M059J (cell line): ENCODE measurements at regions not wholly inside any gene's neighbourhood (a gene's known extent, or its start where the extent isn't known, plus 50 kb on each side); places are given as distances from the start of the nearest gene placed in this dataset.

Experiments used
- DNase-seq: peaks from one replicate; pipeline ENCODE4 v3.0.0-alpha.2; 2012; ENCODE audit warnings: low read depth

GRCh38 chr11:30155428-30155827 is 75.4 kb upstream of the FSHB start:
- no peak for DNase-seq

GRCh38 chr11:30159546-30159945 is 71.3 kb upstream of the FSHB start:
- DNase-seq = no peak

GRCh38 chr11:30165652-30166051 is 65.2 kb upstream of the FSHB start:
- DNase-seq = no peak

- DNase-seq = no peak
Measured at GRCh38 chr11:30171661-30172060, 59.2 kb upstream of the FSHB start.

- no peak for DNase-seq
Measured at GRCh38 chr11:30172158-30172557, 58.7 kb upstream of the FSHB start.

- DNase-seq = no peak
Measured at GRCh38 chr11:30172883-30173311, 57.9 kb upstream of the FSHB start.

- DNase-seq = no peak
Measured at GRCh38 chr11:30174265-30175020, 56.4 kb upstream of the FSHB start.
